Esophagus muscularis mucosa (tissue), 4 donors: ENCODE measurements at regions not wholly inside any gene's neighbourhood (a gene's known extent, or its start where the extent isn't known, plus 50 kb on each side); places are given as distances from the start of the nearest gene placed in this dataset.

Experiments used
- DNase-seq: peaks from one replicate; pipeline ENCODE4 v3.0.0-alpha.2; 2017; ENCODE audit errors: extremely low spot score
- H3K27ac ChIP-seq, 4 donors: fragments of 200-600 bp; sonication (generic); replicated peaks in 1 of 4; 1 replicate in 3 of 4; 2 replicates in 1 of 4; pipeline ENCODE4 v1.5.1; 2016 to 2019; ENCODE audit warnings: mild to moderate bottlenecking in 1 of 4
- H3K27me3 ChIP-seq, 4 donors: fragments of 200-600 bp; sonication (generic); one replicate each; pipeline versions ENCODE4 v1.5.1 to v1.6.0; 2016 to 2019
- H3K36me3 ChIP-seq, 4 donors: fragments of 200-600 bp; sonication (generic); one replicate each; pipeline ENCODE4 v1.5.1; 2016 to 2019
- H3K4me1 ChIP-seq, 4 donors: fragments of 200-600 bp; sonication (generic); one replicate each; pipeline ENCODE4 v1.5.1; 2016 to 2019
- H3K4me3 ChIP-seq, 4 donors: fragments of 200-600 bp; sonication (generic); 1 replicate in 2 of 4; 2 replicates in 2 of 4; pipeline ENCODE4 v1.5.1; 2016 to 2019; ENCODE audit warnings: mild to moderate bottlenecking in 4 of 4, moderate library complexity in 1 of 4
- H3K9me3 ChIP-seq, 4 donors: fragments of 200-600 bp; sonication (generic); 1 replicate in 3 of 4; 2 replicates in 1 of 4; pipeline ENCODE4 v1.5.1; 2016 to 2019
- CTCF ChIP-seq, 3 experiments: fragments of 200-600 bp in 2 of 3; fragments of 450-650 bp in 1 of 3; sonication (generic) in 2 of 3; IDR thresholded peaks; one replicate each; pipeline ENCODE4 v1.5.1; 2017 to 2019; ENCODE audit warnings: antibody characterized with exemption in 3 of 3, mild to moderate bottlenecking in 2 of 3, moderate library complexity in 1 of 3
- EP300 ChIP-seq: sonication (generic); formaldehyde crosslinking; IDR thresholded peaks from one replicate; pipeline ENCODE4 v1.6.1; 2017; ENCODE audit warnings: antibody characterized with exemption
- POLR2A ChIP-seq: fragments of 450-650 bp; IDR thresholded peaks from one replicate; pipeline ENCODE4 v1.6.1; 2017; ENCODE audit warnings: antibody characterized with exemption, moderate library complexity, mild to moderate bottlenecking, low read depth
- POLR2AphosphoS5 ChIP-seq, 2 donors: sonication (generic); formaldehyde crosslinking; IDR thresholded peaks; one replicate each; pipeline ENCODE4 v1.6.1; 2017; ENCODE audit warnings: antibody characterized with exemption in 2 of 2
- WGBS: methylation state at CpG from one replicate; pipeline ENCODE4 v1.1.5; 2018; 5-methylcytosine and 5-hydroxymethylcytosine counted together
- intact Hi-C: fragments of 100-400 bp; cut with DNase I; formaldehyde crosslinking; loops from one replicate; pipeline ENCODE4 v1.15.1; 2023

GRCh38 chr4:10281996-10282395 lies 165.4 kb upstream of the WDR1 start:
- no peak for TF ChIP-seq POLR2AphosphoS5 (IDR thresholded peaks at IDR 0.05)
- TF ChIP-seq POLR2A = no peak
- no peak for TF ChIP-seq CTCF (IDR thresholded peaks at IDR 0.05)
- DNase-seq = no peak
- 63% methylated on average over 3 of the region's 3 CpGs for whole genome bisulfite sequencing
- H3K27me3 ChIP-seq = no peaks in the 10 kb centered on the region
- peaks cover 0 to 4% (median 0%) of the 10 kb centered on the region in 4 donors for H3K4me1 ChIP-seq
- intact Hi-C loops = no loop called here
- no peak overlapping the region for H3K27ac ChIP-seq
- no peaks in the 10 kb centered on the region for H3K36me3 ChIP-seq
- H3K4me3 ChIP-seq = no peak overlapping the region
- H3K9me3 ChIP-seq = no peaks in the 10 kb centered on the region

- TF ChIP-seq POLR2AphosphoS5 (IDR thresholded peaks at IDR 0.05) (no peak), EP300 (no peak), CTCF (IDR thresholded peaks at IDR 0.05) (no peak), POLR2A (no peak)
- DNase-seq = no peak
- intact Hi-C loops = no loop called here
- H3K27ac ChIP-seq = no peak overlapping the region
- H3K36me3 ChIP-seq = no peaks in the 10 kb centered on the region
- peaks cover 0 to 4% (median 0%) of the 10 kb centered on the region in 4 donors for H3K4me1 ChIP-seq
- no peak overlapping the region for H3K4me3 ChIP-seq
- WGBS = 84% methylated on average over 6 of the region's 7 CpGs
- no peaks in the 10 kb centered on the region for H3K27me3 ChIP-seq
- no peaks in the 10 kb centered on the region for H3K9me3 ChIP-seq
These were observed 162.7 kb upstream of the WDR1 start for GRCh38 chr4:10279261-10279660.

GRCh38 chr4:10278071-10278470 lies 161.5 kb upstream of the WDR1 start:
- no peak overlapping the region for H3K27ac ChIP-seq
- intact Hi-C loops = no loop called here
- DNase-seq = no peak
- H3K4me1 ChIP-seq = peaks cover 0 to 4% (median 0%) of the 10 kb centered on the region in 4 donors
- no peak overlapping the region for H3K4me3 ChIP-seq
- no peaks in the 10 kb centered on the region for H3K9me3 ChIP-seq
- WGBS = 81% methylated on average over 5 of the region's 5 CpGs
- TF ChIP-seq POLR2AphosphoS5 (IDR thresholded peaks at IDR 0.05) (no peak), EP300 (no peak), CTCF (IDR thresholded peaks at IDR 0.05) (no peak), POLR2A (no peak)
- no peaks in the 10 kb centered on the region for H3K36me3 ChIP-seq
- no peaks in the 10 kb centered on the region for H3K27me3 ChIP-seq

GRCh38 chr4:10276152-10276551 lies 159.6 kb upstream of the WDR1 start:
- Histone ChIP-seq H3K9me3 (no peaks in the 10 kb centered on the region), H3K27ac (no peak overlapping the region), H3K27me3 (no peaks in the 10 kb centered on the region), H3K36me3 (no peaks in the 10 kb centered on the region), H3K4me1 (no peaks in the 10 kb centered on the region), H3K4me3 (no peak overlapping the region)
- WGBS = 73% methylated on average over 4 of the region's 4 CpGs
- intact Hi-C loops = no loop called here
- TF ChIP-seq POLR2AphosphoS5 (IDR thresholded peaks at IDR 0.05) (no peak), EP300 (no peak), CTCF (IDR thresholded peaks at IDR 0.05) (no peak), POLR2A (no peak)
- DNase-seq = no peak

DNA sequence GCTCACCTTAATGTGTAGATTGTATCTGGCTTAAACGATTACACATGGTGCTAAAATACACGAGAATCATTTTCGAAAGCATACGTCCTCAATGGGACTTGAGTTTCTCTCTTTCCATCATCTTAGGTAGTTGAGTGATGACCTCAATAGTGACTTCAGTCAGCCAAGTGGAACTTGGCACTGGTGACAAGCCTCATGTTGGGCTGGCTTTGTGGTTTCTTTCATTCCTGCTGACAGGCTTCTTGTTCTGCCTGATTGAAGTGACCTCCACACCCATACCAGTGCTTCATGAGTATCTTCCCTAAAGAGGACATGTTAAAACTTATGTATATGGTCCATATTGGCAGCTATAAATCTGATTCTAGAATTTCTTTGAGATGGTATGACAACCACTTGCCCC lies 159.1 kb upstream of the WDR1 start:
- Histone ChIP-seq H3K9me3 (no peaks in the 10 kb centered on the region), H3K27ac (no peak overlapping the region), H3K36me3 (no peaks in the 10 kb centered on the region), H3K4me3 (no peak overlapping the region), H3K4me1 (no peaks in the 10 kb centered on the region), H3K27me3 (no peaks in the 10 kb centered on the region)
- no peak for DNase-seq
- intact Hi-C loops = no loop called here
- TF ChIP-seq POLR2A (no peak), POLR2AphosphoS5 (IDR thresholded peaks at IDR 0.05) (no peak), CTCF (IDR thresholded peaks at IDR 0.05) (no peak), EP300 (no peak)
- WGBS = 84% methylated on average over 4 of the region's 4 CpGs
